Astrocyte of the cerebellum (primary cell): ENCODE measurements at regions not wholly inside any gene's neighbourhood (a gene's known extent, or its start where the extent isn't known, plus 50 kb on each side); places are given as distances from the start of the nearest gene placed in this dataset.

Source experiments
- DNase-seq: peaks from one replicate; pipeline ENCODE4 v3.0.0-alpha.2; 2011; ENCODE audit warnings: low read depth
- H3K4me3 ChIP-seq: 2 replicates; pipeline ENCODE4 v1.5.1; 2011; ENCODE audit warnings: mild to moderate bottlenecking, low read depth, low read length, moderate library complexity
- in situ Hi-C: cut with HindIII; loops from 2 replicates; pipeline ENCODE4 v1.10.0; 2017; ENCODE audit warnings: low sequenced_read_pairs
- TF ChIP-seq, protein P1 (sequence below): IDR thresholded peaks from 2 replicates; pipeline ENCODE4 v1.5.1; 2012; ENCODE audit warnings: low read length, low read depth, moderate library complexity, mild to moderate bottlenecking; ENCODE audit errors: missing control alignments

DNA sequence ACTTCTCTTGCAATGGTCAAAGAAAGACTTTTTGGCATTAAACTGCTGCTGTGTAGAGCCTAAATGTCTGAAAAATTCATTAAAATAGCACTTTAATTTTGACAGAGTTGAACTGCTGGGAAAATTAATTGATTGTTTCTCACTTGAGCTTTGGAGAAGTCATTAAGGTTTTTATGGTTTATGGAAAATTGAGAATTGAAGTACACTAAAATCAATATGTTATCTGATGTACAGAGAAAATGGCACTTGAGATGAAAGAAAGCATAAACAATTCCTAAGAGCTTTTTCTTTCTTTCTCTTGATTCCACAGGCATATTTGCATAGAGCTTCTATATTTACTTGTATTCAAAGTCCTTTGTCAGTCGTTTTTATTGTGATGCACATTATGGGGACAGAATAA is 188.5 kb upstream of the CAND1 start:
- no peak overlapping the region for H3K4me3 ChIP-seq
- TF ChIP-seq, protein P1, sequence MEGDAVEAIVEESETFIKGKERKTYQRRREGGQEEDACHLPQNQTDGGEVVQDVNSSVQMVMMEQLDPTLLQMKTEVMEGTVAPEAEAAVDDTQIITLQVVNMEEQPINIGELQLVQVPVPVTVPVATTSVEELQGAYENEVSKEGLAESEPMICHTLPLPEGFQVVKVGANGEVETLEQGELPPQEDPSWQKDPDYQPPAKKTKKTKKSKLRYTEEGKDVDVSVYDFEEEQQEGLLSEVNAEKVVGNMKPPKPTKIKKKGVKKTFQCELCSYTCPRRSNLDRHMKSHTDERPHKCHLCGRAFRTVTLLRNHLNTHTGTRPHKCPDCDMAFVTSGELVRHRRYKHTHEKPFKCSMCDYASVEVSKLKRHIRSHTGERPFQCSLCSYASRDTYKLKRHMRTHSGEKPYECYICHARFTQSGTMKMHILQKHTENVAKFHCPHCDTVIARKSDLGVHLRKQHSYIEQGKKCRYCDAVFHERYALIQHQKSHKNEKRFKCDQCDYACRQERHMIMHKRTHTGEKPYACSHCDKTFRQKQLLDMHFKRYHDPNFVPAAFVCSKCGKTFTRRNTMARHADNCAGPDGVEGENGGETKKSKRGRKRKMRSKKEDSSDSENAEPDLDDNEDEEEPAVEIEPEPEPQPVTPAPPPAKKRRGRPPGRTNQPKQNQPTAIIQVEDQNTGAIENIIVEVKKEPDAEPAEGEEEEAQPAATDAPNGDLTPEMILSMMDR = no peak
- DNase-seq = no peak
- in situ Hi-C loops = no loop called here

DNA sequence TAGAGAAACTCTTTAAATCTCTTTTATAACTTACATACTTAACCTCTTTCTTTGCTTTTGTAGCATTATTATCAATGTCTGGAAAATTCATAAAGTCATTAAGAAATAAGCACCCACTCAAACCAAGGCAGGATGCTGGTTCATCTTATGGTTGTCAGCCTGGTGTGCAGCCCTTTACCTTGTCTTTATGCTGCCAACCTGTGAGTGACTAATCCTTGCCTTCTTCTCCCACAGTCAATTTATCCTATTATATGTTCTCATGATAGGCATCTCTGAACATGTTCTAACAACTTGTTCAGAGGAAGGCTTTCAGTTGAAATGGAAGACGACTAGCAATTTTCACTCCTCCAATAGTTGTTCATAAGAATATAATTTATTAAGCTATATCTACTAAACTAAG is 186.9 kb upstream of the CAND1 start:
- TF ChIP-seq, protein P1 = no peak
- in situ Hi-C loops = no loop called here
- H3K4me3 ChIP-seq = no peak overlapping the region
- DNase-seq = no peak

DNA sequence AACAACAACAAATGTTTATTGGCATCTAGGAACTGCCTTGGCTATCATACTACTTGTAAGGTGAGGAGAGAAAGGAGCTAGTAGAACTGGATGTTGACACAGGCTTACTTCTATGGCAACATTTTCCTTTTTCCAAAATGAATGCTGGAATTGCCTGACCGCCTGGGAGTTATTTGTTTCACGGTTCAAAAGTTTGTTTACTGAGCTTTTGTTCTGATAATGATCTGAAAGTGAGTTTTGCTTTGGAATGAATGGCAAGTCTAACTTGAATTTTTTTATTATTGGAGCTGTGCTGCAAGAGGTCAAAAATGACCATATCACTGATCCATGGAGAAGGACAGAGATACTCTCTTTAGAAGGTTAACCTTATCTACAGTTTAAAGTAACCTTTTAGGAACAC is 183.5 kb upstream of the CAND1 start:
- no peak for DNase-seq
- in situ Hi-C loops = no loop called here
- TF ChIP-seq, protein P1 = no peak
- H3K4me3 ChIP-seq = no peak overlapping the region

DNA sequence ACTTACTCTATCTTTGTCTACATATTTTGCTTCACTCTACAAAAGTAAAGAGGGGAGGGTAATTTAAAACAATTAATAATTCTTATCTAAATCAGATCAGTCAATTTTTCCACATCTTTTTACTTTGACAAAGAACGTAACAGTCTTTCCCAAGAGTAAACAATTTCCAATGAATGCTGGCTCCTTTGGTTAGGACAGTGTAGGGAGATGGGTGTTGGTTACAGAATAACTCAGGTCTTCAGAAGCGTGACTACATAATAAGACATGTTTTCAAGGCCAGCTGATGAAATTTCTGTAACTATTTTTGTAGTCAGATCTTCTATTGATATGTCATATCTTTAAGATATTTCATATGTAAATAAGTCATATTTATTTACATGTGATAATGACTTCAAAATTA is 183.0 kb upstream of the CAND1 start:
- in situ Hi-C loops = no loop called here
- TF ChIP-seq, protein P1 = no peak
- no peak overlapping the region for H3K4me3 ChIP-seq
- DNase-seq = no peak

DNA sequence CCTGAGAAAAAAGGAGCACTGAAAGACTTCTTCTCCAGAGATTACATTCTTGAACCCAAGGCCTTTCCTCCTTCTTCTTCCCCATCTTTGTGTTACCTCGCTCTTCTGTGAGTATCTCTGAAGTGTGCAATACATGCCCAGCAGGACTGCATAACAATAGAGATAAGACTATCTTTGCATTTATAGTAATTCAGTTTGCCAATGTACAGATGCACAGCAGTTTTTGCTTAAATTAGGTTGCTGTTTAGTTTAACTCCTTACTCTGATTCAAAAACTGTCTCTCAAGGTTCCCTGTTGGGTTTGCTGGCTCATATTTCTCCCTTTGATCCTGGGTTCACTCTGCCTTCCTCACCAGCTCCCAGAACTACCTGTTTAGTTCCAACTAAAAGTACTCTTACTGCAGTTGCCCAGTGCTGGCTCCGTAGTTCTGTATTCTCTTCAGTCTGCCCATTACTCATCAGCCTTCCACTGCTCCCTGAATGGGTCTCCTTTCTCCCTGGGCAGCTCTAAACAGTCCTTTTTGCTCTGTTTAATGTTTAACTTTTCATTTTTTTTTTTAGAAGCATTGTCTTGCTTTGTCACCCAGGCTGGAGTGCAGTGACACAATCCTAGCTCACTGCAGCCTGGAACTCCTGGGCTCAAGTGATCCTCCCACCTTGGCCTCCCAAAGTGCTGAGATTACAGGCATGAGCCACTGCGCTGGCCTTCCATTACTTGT is 180.6 kb upstream of the CAND1 start:
- no peak for DNase-seq
- TF ChIP-seq, protein P1 = no peak
- in situ Hi-C loops = no loop called here
- H3K4me3 ChIP-seq = no peak overlapping the region

DNA sequence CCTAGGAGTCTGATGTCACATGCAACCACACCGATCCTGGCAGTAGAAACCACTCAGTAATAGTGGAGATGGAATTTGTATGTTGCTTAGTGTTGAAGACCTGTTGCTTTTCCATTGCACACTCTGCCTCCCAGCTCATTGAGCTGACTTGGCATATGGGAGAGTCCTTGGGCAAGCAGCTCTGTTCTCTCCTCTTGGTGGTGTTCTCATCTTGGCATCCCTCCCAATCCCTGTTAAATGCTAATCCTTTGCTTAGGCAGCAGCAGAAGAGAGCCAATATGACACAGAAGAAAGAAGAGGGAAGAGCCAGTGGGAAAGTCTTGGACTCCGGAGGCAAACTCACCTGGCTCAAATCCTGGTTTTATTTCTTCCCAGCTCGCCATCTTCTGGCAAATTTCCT is 178.0 kb upstream of the CAND1 start:
- no peak for DNase-seq
- no peak overlapping the region for H3K4me3 ChIP-seq
- in situ Hi-C loops = no loop called here
- TF ChIP-seq, protein P1 = no peak
